Fibroblast of skin of abdomen (primary cell): ENCODE measurements at regions not wholly inside any gene's neighbourhood (a gene's known extent, or its start where the extent isn't known, plus 50 kb on each side); places are given as distances from the start of the nearest gene placed in this dataset.
"Not testable (repeated sequence)": the region's sequence is repeated elsewhere in the genome, so short reads cannot be mapped to it uniquely, and the experiment has no call there.

Source experiments
- DNase-seq: peaks from one replicate; pipeline ENCODE4 v3.0.0-alpha.2; 2013

DNA sequence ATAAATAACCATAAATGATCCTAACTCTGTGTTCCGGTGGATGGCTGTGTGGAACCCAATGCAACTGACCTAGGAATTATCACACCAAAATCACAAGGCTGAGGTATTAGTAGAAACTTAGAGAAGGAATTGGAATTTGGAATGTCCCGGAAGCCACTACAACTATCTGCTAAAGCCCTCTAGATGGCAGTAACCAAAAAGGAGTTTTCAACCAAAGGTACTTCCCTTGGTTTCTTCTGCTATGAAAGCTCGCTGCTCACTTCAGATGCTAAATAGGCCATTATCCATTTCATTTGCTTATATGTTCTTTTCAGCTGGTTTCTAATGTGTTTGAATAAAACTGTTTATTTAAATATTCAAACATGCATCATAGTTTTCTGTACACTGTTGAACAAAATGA lies 1589.1 kb upstream of the SPRY2 start:
- DNase-seq: peak; percentile 6

DNA sequence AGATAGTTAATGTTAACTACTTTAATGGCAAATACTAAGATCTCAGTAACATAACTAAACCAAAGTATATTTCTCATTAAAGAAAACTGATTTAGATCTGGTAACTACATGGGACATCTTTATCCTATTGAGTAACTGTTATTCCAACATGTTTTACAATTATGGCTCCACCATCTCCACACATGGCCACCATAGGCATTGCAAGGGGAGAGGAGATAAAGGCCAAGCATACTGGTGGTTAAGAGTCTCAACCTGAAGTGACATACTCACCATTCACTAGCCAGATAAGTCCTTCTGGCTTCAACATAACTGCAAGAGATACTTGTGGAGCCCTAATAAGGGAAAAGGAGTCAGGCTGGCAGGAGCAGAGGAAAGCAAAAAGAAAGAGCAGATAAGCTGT lies 1586.4 kb upstream of the SPRY2 start:
- DNase-seq: no peak

DNA sequence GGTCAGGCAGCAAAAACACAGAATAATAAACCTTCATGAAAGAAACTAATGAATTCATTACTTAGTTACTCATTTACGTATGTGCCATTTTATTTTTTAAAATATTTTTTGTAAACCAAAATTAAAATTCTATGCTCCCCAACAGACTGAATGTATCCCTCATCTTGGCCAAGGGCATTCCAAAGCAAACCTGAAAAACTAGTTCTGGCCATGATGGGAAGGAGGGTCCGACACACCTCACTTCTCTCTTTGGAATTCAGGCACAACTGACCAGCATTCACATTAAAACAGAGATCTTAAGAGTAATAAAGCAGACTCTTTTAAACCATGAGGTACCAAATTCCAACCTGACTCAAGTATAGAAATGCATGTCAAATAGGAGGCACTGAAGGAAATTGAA lies 1576.9 kb upstream of the SPRY2 start:
- DNase-seq: no peak

DNA sequence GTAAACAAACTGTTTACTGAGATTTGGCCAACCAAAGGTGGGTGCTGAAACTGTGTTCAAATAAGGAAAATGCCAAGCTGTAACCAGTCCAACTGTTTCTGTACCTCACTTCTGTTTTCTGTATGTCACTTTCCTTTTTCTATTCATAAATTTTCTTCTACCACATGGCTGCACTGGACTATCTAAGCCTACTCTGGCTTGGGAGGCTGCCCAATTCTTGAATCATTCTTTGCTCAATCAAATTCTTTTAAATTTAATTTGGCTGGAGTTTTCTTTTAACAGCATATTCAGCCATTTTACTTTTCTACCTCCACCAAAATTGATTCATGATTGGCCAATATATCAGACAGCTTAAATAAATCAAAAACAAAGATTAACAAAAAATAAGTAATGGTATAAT lies 1575.5 kb upstream of the SPRY2 start:
- no peak for DNase-seq

DNA sequence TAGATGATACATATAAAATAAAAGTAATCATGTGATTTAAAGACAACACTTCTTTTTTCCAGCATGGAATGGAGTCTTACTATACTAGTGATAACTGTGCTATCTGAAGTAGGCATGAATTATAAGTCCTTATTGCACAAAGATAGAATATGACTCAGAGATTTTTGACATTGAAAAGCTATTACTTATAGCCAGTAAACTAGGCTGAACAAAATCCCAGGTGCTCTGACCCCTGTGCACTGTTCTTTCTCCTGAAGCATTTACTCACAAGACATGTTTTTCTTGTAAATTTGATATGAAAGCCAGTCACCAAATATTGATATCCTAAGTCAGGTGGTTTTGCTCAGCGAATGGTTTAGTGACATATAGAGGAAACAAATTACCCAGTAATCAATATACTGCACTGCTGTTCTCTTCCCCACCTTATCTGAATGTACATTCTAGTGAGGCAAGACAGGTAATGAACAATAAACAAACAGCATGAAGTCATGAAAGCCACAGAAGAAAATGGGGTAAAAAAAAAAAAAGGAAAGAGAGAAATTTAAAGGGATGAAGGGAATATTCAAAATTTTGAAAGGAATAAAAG lies 1567.0 kb upstream of the SPRY2 start:
- no peak for DNase-seq

DNA sequence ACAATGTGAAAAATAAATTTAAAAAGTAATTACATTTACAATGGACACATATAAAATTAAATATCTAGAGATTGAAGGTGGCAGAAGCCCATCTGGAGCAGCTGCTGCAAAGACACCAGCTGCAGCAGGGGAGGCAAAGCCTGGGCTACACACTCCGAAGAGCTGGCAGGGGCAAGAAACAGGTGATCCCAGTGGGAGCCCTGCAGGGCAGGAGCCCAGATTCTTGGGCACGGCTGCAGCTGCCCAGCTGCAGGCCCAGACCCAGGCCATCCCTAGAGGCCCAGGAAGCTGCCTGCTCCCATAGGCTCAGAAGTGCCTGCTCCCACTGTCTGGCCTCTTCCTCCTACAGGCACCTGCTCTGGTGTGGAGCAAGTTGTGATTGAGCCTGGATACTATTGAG lies 1547.9 kb upstream of the SPRY2 start:
- no peak for DNase-seq

DNA sequence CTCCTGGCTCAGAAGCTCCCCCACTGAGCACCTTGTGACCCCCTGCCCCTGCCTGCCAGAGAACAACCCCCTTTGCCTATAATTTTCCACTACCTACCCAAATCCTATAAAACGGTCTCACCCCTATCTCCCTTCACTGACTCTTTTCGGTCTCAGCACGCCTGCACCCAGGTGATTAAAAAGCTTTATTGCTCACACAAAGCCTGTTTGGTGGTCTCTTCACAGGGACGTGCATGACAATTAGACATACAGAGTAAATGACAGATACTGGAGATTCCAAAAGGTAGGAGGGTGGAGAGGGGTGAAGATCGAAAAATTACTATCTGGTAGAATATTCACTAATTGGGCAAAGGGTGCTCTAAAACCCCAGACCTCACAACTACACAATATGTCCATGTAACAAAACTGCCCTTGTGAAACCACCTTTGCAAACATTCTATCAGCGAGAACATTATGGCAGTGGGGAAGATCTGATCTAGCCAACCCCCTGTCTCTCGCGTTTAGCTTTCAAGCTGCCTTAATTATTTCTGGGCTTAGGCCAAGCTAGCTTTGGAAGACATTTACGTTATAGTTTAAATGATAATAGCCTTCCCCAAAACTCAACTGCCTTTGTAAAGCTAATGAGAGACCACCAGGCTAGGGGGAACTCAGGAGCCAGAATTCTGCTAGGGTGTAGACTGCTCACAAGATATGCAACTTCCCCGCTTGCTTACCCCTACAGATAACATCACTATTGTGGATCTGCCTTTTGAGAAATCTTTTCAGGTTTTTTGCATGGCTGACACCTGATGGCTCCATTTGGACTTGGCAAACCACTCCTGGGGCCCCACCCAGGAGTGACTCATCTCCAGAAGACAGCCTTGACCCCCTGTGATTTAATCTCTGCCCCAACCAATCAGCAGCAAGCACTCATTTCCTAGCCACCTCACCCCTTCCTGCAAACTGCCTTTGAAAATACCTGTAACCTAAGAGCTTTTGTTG lies 1534.0 kb upstream of the SPRY2 start:
- DNase-seq: no peak

DNA sequence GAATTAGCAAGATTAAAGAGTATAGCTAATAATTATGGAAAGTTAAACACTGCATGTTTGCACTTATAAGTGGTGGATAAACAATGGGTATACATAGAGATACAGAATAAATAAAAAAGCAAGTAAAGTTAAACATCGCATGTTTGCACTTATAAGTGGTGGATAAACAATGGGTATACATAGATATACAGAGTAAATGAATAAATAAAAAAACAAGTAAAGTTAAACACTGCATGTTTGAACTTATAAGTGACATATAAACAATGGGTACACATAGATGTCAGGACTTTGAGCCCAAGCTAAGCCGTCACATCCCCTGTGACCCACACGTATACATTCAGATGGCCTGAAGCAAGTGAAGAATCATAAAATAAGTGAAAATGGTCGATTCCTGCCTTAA lies 1533.3 kb upstream of the SPRY2 start:
- DNase-seq: no peak

DNA sequence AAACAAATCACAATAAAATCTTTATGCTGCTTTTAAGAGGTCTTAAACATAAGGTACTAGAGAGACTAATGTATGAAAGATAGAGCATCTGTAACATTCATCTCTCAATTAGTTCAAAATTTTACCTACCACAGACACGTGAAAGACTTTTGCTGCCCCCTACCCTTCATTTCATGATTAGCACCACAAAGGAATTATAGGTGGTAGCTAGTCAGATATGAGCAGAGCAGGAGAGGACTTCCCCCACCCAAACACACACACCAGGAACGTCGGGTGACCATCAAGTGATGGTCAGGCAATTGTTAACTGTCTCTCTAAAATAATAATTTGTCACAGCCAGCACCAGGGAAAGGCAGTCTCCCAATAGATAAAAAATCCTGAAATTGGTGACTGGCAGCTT lies 1531.7 kb upstream of the SPRY2 start:
- no peak for DNase-seq

DNA sequence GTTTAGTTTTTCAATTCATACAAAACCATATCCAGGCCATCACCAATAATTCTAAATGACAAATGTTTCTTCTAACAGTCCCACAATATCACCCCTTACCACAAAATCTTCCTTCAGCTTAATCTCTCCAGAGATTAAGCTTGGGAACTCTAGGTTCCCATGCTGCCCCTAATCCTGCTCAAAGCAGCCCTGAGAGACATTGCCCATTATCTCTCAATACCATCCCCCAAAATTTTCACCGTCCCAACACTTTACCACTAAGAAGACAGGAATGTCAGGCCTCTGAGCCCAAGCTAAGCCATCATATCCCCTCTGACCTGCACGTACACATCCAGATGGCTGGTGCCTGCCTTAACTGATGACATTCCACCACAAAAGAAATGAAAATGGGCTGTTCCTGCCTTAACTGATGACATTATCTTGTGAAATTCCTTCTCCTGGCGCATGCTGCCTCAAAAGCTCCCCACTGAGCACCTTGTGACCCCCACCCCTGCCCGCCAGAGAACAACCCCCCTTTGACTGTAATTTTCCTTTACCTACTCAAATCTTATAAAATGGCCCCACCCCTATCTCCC lies 1530.9 kb upstream of the SPRY2 start:
- DNase-seq: not testable (repeated sequence)

DNA sequence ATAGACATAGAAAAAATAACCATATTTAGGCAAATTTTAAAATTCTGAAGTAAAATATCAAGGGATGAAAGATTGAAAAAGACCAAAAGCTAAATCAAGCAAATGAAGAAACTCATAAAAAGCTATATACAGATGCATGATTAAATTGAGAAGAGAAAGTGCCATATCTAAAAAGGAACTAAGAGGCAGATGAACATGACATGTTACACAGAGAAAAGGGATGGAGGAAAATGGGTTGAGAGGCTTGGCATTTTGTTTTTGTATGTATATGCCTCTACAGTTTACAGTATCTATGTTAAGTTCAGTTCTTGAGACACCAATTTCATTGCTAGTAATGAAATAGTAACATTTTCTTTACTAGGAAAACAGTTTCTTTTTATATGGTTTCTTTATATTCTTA lies 1507.4 kb upstream of the SPRY2 start:
- no peak for DNase-seq

DNA sequence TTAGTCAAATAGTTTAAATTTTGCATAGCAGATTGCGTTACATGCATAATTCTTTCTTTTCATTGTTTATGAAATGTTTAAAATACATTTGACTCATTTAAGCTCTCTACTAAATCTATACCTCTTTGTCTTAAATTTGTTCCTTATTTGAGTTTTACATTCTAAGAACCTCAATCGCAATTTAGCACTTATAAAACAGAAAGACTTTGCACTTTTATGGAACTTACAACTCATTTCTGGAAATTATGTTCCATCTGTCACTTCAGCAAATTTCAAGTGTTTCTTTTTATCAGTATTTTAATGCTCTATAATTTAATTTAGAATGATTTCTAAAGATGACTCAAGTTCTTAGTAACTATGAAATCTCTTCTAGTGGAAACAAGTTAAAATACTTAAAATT lies 1505.8 kb upstream of the SPRY2 start:
- DNase-seq: no peak

DNA sequence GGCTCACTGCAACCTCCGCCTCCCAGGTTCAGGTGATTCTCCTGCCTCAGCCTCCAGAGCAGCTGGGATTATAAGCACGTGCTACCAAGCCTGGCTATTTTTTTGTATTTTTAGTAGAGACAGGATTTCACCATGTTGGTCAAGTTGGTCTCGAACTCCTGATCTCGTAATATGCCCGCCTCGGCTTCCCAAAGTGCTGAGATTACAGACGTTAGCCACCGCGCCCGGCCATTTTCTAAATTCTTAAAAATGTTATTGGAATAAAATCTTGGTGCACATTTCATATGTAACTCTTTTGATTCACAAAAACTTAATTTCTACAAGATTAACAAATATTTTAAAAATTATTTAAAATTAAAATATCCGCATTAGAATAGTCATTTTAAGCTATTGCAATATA lies 1480.3 kb upstream of the SPRY2 start:
- no peak for DNase-seq

DNA sequence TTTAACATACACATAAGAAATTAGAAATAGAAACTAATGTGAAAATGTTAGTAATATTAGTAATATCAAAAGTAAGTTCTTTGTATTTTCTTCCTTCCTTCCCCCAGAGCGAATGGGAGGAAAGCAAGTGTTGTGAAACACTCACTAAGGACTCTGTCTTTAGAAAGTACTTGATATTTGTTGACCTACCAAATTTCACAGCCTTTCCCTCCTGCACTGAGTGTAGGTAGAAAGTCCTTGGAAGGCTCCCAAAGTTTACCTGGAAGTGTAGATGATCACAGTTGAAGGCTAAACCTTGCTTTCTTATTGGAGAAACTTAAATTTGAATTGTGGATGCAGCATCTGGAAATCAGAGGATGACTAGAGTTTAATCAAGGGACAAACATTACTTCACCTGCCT lies 1459.5 kb upstream of the SPRY2 start:
- DNase-seq: no peak

DNA sequence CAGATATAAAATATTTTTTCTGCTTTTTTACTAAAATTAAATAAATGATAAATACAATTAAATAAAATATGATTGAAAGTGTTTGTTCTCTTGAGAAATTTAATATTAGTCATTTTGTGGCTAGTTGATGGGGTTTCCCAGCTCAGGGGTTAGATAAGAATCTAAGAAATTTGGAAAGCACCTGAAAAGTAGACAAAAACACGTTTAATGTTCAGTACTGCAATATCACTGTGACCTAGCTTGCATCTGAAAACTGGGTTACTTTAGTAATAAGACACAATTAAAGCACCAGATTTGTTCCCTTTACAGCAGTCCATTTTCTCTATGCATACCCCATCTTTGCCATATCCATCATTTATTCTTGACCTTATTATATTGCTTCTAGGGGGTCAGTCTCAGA lies 1454.8 kb upstream of the SPRY2 start:
- no peak for DNase-seq

DNA sequence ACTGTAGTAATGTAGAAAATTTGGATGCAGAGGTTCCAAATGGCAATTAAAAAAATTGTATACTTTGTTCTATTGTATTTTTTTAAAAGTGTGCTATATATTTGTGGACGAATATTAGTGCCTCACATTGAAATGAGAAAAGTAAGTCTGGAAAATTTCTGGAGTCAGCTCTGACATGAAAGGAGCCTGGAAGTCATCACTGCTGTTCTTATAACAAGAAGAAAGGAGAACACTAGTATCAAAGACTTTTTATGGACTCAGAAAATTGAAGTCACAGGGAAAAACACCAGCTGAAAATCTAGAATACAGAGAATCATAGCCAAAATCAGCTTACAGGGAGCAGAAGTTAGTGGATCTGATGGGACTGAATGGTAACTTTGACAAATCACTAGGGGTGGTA lies 1450.7 kb upstream of the SPRY2 start:
- no peak for DNase-seq

DNA sequence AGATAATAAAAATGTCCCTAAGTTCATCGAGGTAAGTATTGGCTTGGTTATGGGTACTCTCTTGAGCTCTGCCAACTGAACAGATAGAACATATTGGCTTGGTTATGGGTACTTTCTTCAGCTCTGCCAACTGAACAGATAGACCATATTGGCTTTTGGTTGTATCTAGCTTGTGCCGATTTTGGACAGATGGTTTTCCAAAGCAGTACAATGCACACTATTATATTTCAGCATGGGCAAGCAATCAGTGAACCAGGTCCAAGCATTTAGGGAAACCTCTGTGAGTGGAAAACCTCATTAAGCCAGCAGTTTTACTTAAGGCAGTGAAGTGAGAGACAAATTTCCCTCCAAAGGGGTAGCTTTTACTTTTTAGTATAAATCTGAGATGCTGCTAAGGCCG lies 1440.5 kb upstream of the SPRY2 start:
- no peak for DNase-seq

DNA sequence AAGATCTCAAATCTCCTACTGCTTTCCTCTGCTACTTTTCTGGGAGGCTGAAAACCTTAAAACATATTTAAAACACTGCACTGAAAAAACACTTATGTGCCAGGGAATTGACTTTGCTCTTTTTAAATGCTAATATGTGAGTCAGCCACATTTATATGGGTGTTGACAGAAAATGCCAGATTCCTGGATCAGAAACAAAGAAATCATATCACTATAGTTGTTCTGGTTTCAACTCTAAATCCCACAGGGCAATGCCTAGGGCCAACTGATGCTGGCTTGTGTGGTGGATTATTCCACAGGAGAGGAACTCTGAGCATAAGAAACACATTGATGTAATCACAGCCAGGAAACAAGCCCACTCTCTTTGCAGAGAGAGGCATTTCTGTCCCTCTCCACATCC lies 1439.0 kb upstream of the SPRY2 start:
- DNase-seq: no peak

DNA sequence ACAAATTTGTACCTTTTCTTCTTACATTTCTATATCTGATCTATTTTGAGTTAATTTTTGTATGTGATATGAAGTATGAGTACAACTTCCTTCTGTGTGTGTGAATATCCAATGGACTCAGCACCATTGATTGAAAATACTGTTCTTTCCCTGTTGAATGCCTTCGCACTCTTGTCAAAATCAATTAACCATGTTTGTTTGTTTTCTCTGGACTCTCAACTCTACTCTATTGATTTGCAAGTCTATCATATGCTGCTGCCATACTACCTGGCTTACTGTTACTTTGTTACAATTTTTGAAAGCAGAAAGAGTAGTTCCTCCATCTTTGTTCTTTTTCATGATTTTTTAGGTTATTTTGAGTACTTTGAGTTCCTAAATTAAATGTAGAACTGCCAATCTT lies 1437.4 kb upstream of the SPRY2 start:
- no peak for DNase-seq

DNA sequence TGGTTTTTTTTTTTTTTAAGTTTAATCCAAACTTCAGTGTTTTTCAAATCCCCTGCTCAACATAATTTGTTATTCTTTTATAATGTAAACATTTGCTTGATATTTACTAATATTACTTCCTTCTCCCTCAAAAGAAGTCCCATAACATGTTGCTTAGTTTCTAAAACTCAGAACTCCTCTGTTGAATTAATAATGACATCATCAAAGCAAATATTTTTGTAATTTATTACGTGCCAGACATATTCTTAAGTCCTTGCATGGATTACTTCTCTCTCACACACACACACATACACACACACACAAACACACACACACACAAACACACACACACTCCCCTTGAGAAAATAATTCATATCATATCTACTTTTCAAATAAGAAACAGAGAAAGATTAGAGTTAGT lies 1432.3 kb upstream of the SPRY2 start:
- no peak for DNase-seq

DNA sequence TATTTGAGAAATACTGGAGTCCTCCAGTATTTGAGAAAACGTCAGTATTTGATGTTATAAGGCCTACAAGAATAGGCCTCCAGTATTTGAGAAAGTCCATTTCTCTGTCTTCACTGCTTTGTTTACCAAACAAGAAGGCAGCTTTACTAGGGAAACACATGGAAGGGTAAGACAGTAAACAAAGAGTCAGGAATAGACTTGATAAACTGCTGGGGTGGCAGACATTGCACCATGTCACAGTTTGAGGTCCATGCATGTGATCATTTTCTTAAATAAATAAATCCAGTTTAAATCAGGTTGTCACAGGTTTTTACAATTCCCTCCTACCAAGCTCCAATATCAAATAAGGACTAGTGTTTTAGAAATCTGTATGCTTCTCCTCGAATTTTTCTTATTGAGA lies 1431.0 kb upstream of the SPRY2 start:
- DNase-seq: no peak

DNA sequence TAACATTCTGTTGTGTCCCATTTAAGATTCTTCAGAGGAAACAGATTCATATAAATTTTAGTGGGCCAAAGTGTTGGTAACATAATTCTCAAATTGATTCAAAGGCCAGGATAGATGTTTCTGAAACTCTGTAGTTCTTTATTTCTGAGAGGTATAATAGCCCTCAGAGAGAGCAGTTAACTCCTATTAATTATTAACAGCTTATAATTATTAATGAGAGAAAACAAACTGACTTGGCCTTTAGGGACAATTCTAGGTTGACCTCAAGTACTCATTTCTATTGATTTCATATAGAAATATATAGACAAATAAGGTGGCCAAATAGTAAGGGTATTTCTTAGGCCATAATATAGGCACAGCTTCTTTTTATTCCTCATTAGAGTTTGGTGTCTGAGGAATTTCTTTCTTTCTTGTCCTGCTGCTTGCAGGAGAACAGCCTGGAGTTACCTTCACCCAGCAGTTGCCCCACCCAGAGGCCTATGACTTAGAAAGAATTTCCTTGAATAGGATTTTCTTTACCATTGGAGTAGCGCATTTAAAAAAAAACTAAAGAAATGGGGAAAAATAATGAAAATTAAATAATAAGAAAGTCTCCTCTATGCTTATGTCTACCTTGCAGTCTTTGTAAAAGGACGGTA lies 1430.1 kb upstream of the SPRY2 start:
- no peak for DNase-seq

DNA sequence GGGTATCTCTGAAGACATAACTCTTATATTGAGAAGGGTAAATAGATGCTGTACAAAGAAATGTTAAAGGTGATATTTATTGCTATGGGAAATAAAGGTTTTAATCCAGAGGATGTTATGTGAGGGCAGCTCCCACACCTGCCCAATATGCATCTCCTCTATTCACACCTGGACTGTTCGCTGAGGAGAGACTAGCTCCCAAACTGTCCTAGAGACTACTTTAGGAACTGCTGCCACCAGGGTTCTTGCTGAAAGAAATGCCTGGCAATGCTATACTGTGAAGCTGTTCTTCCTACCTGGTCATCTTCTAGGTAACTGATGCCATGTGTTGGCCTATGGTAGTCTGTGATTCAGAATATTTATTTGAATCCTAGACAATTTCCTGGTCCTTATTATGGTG lies 1421.5 kb upstream of the SPRY2 start:
- no peak for DNase-seq

DNA sequence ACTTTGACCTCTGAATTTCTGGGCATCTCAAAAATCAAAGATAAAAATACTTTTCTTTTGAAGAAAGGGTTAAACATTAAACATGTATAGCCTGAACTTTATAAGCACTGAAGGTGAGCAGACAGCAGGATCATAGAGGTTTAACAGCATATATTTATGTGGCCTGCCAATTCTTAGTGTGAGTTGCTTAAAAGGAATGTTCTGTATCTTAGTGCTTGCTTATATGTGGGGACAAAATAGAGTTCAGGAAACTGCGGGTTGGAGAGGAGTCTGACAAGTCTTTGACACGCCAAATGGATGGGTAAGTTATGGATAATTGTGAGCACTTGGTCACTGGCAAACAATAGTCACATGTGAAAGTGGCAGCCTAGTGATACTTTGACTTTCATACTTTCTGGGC lies 1419.4 kb upstream of the SPRY2 start:
- DNase-seq: no peak
